GM23338 (cell line): ENCODE measurements at regions not wholly inside any gene's neighbourhood (a gene's known extent, or its start where the extent isn't known, plus 50 kb on each side); places are given as distances from the start of the nearest gene placed in this dataset.

ENCODE experiments used
- ATAC-seq: fragments of 200-7000 bp; cut with Tn5 transposase; 3 replicates; pipeline ENCODE4 v1.9.1; 2020
- DNase-seq: peaks from one replicate; pipeline ENCODE4 v3.0.0-alpha.2; 2015; ENCODE audit warnings: low spot score
- H2AFZ ChIP-seq: fragments of 200-600 bp; sonication (generic); 2 replicates; pipeline ENCODE4 v1.8.0; 2016; ENCODE audit warnings: antibody characterized with exemption, mild to moderate bottlenecking, moderate library complexity
- H3F3A ChIP-seq: fragments of 200-600 bp; sonication (generic); replicated peaks from 2 replicates; pipeline ENCODE4 v1.8.0; 2017; ENCODE audit warnings: antibody characterized with exemption, mixed run types, low read depth
- H3K27ac ChIP-seq: fragments of 200-600 bp; sonication (generic); 2 replicates; pipeline ENCODE4 v1.6.1; 2016; ENCODE audit warnings: low read depth
- H3K27me3 ChIP-seq: fragments of 200-600 bp; sonication (generic); 2 replicates; pipeline ENCODE4 v1.8.0; 2016; ENCODE audit warnings: mild to moderate bottlenecking, mixed run types, moderate library complexity; ENCODE audit not compliant: insufficient read depth
- H3K36me3 ChIP-seq: fragments of 200-600 bp; sonication (generic); 2 replicates; pipeline ENCODE4 v1.8.0; 2016; ENCODE audit warnings: mild to moderate bottlenecking; ENCODE audit not compliant: insufficient read depth
- H3K4me1 ChIP-seq: fragments of 200-600 bp; sonication (generic); 2 replicates; pipeline ENCODE4 v1.8.0; 2016; ENCODE audit warnings: mild to moderate bottlenecking, moderate library complexity; ENCODE audit not compliant: insufficient read depth
- H3K4me2 ChIP-seq: fragments of 200-600 bp; sonication (generic); 2 replicates; pipeline ENCODE4 v1.7.1; 2017; ENCODE audit warnings: mixed run types
- H3K4me3 ChIP-seq: fragments of 200-600 bp; sonication (generic); 2 replicates; pipeline ENCODE4 v1.6.1; 2016; ENCODE audit warnings: mixed run types
- H3K79me2 ChIP-seq: fragments of 200-600 bp; sonication (generic); replicated peaks from 2 replicates; pipeline ENCODE4 v1.8.0; 2017; ENCODE audit warnings: mild to moderate bottlenecking; ENCODE audit not compliant: insufficient read depth
- H3K9me2 ChIP-seq: fragments of 200-600 bp; sonication (generic); 2 replicates; pipeline ENCODE4 v1.8.0; 2017; ENCODE audit not compliant: insufficient read depth
- H4K20me1 ChIP-seq: fragments of 200-600 bp; sonication (generic); replicated peaks from 2 replicates; pipeline ENCODE4 v1.8.0; 2017; ENCODE audit warnings: mild to moderate bottlenecking; ENCODE audit not compliant: insufficient read depth
- H3K27ac Mint-ChIP-seq: 2 replicates; pipeline ENCODE4 v1.8.0; 2020; ENCODE audit warnings: inconsistent platforms, mild to moderate bottlenecking, moderate library complexity, mixed read lengths
- H3K27me3 Mint-ChIP-seq: 3 replicates; pipeline ENCODE4 v1.8.0; 2022; ENCODE audit warnings: low read depth, mild to moderate bottlenecking, moderate library complexity, mixed read lengths, inconsistent platforms; ENCODE audit not compliant: insufficient read depth, poor library complexity
- H3K36me3 Mint-ChIP-seq: 3 replicates; pipeline ENCODE4 v1.8.0; 2021; ENCODE audit warnings: low read depth, mild to moderate bottlenecking, inconsistent platforms, moderate library complexity, mixed read lengths
- H3K4me1 Mint-ChIP-seq: 3 replicates; pipeline ENCODE4 v1.8.0; 2020; ENCODE audit warnings: mild to moderate bottlenecking, inconsistent platforms, mixed read lengths
- H3K4me3 Mint-ChIP-seq: 3 replicates; pipeline ENCODE4 v1.8.0; 2021; ENCODE audit warnings: moderate library complexity, mild to moderate bottlenecking, inconsistent platforms, mixed read lengths
- H3K9me3 Mint-ChIP-seq: 3 replicates; pipeline ENCODE4 v1.8.0; 2020; ENCODE audit warnings: moderate library complexity, mild to moderate bottlenecking, inconsistent platforms, mixed read lengths
- CREB1 ChIP-seq: fragments of 250-450 bp; sonication (Bioruptor Pico); IDR thresholded peaks from 2 replicates; pipeline ENCODE4 v1.5.0; 2020; ENCODE audit warnings: low read depth, mild to moderate bottlenecking, moderate library complexity
- CTCF ChIP-seq, 2 experiments: fragments of 200-600 bp in 1 of 2; sonication (generic) in 1 of 2; conservative IDR thresholded peaks; 2 replicates each; pipeline versions ENCODE4 v1.5.1 to v1.6.1; 2016 to 2017; ENCODE audit warnings: antibody characterized with exemption in 2 of 2, low read depth in 2 of 2, mild to moderate bottlenecking in 2 of 2, moderate library complexity in 1 of 2
- ETS1 ChIP-seq: IDR thresholded peaks from 2 replicates; pipeline ENCODE4 v1.6.1; 2016; ENCODE audit warnings: antibody characterized with exemption
- JUNB ChIP-seq: IDR thresholded peaks from one replicate; pipeline ENCODE4 v1.6.1; 2016; ENCODE audit warnings: antibody characterized with exemption; ENCODE audit not compliant: unreplicated experiment
- NANOG ChIP-seq: IDR thresholded peaks from 2 replicates; pipeline ENCODE4 v1.6.1; 2016; ENCODE audit warnings: antibody characterized with exemption, borderline replicate concordance
- POLR2AphosphoS5 ChIP-seq: IDR thresholded peaks from 2 replicates; pipeline ENCODE4 v1.6.1; 2016; ENCODE audit warnings: antibody characterized with exemption, low read depth
- ZNF114 ChIP-seq: fragments of 250-450 bp; sonication (Bioruptor Pico); IDR thresholded peaks from 2 replicates; pipeline ENCODE4 v1.5.0; 2020; ENCODE audit warnings: mild to moderate bottlenecking, moderate library complexity
- TF ChIP-seq, protein P1 (sequence below): fragments of 250-450 bp; sonication (Bioruptor Pico); IDR thresholded peaks from 2 replicates; pipeline ENCODE4 v1.5.0; 2020; ENCODE audit warnings: mild to moderate bottlenecking, moderate library complexity

DNA sequence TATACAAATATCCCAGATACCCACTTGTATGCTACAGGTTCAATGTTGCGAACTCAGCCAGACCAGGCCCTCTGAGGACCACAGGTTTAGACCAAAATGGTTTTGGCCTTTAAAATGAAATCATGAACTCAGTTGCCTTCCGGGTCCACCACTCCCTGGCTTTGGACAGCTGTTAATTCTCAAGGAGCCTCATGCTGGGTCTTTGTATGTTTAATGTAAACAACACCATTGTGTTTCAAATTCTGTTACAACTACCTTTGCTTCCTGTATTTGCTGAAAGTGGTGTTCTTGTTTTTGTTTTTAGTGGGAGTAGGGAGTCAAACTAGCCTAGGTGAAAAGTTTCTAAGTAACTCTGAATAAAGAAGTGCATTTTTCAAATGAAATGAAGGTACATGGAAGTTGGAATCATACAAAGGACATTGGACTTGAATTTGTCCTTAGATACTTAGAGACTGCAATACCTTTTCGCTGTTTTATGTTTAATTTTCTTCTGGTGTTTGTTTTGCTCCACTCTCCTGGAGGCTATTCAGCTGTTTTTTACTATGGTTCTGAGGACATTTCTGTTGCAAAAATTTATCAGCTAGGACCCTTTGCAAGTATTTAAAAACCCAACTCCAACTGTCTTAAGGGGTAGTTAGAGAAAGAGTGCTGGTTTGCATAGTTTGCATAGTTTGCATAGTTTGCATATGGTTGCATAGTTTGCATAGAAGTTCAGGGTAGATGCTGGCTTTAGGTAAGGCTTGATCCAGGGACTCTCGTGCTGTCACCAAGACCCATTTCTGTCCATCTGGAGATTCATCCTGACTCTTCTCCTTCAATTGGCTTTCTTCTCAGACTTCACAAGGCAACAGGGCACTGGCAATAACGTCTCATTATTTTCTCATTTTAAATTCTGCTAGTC is 70.1 kb downstream of the MID1IP1 start:
- peak overlapping the region; percentile 97 for H3K27ac Mint-ChIP-seq
- Histone ChIP-seq H3K4me3 (0 out of 2 replicates have a peak overlapping the region, but pooled peaks have one; percentile 15), H3K27ac (peak overlapping the region; percentile 95), H3K9me2 (no peaks in the 10 kb centered on the region), H4K20me1 (no peaks in the 10 kb centered on the region), H3K4me1 (peaks cover 12% of the 10 kb centered on the region), H3K4me2 (peak overlapping the region; percentile 23; the same call in 1 of the 2 replicates), H3K36me3 (no peaks in the 10 kb centered on the region), H3F3A (no peaks in the 10 kb centered on the region), H3K79me2 (no peaks in the 10 kb centered on the region), H2AFZ (no peak overlapping the region), H3K27me3 (no peaks in the 10 kb centered on the region)
- peak overlapping the region; percentile 66 for H3K4me3 Mint-ChIP-seq
- H3K36me3 Mint-ChIP-seq = no peaks in the 10 kb centered on the region; the same call in 2 of the 3 replicates
- DNase-seq (peak; percentile 85), ATAC-seq (peak; percentile 79)
- TF ChIP-seq, protein P1, sequence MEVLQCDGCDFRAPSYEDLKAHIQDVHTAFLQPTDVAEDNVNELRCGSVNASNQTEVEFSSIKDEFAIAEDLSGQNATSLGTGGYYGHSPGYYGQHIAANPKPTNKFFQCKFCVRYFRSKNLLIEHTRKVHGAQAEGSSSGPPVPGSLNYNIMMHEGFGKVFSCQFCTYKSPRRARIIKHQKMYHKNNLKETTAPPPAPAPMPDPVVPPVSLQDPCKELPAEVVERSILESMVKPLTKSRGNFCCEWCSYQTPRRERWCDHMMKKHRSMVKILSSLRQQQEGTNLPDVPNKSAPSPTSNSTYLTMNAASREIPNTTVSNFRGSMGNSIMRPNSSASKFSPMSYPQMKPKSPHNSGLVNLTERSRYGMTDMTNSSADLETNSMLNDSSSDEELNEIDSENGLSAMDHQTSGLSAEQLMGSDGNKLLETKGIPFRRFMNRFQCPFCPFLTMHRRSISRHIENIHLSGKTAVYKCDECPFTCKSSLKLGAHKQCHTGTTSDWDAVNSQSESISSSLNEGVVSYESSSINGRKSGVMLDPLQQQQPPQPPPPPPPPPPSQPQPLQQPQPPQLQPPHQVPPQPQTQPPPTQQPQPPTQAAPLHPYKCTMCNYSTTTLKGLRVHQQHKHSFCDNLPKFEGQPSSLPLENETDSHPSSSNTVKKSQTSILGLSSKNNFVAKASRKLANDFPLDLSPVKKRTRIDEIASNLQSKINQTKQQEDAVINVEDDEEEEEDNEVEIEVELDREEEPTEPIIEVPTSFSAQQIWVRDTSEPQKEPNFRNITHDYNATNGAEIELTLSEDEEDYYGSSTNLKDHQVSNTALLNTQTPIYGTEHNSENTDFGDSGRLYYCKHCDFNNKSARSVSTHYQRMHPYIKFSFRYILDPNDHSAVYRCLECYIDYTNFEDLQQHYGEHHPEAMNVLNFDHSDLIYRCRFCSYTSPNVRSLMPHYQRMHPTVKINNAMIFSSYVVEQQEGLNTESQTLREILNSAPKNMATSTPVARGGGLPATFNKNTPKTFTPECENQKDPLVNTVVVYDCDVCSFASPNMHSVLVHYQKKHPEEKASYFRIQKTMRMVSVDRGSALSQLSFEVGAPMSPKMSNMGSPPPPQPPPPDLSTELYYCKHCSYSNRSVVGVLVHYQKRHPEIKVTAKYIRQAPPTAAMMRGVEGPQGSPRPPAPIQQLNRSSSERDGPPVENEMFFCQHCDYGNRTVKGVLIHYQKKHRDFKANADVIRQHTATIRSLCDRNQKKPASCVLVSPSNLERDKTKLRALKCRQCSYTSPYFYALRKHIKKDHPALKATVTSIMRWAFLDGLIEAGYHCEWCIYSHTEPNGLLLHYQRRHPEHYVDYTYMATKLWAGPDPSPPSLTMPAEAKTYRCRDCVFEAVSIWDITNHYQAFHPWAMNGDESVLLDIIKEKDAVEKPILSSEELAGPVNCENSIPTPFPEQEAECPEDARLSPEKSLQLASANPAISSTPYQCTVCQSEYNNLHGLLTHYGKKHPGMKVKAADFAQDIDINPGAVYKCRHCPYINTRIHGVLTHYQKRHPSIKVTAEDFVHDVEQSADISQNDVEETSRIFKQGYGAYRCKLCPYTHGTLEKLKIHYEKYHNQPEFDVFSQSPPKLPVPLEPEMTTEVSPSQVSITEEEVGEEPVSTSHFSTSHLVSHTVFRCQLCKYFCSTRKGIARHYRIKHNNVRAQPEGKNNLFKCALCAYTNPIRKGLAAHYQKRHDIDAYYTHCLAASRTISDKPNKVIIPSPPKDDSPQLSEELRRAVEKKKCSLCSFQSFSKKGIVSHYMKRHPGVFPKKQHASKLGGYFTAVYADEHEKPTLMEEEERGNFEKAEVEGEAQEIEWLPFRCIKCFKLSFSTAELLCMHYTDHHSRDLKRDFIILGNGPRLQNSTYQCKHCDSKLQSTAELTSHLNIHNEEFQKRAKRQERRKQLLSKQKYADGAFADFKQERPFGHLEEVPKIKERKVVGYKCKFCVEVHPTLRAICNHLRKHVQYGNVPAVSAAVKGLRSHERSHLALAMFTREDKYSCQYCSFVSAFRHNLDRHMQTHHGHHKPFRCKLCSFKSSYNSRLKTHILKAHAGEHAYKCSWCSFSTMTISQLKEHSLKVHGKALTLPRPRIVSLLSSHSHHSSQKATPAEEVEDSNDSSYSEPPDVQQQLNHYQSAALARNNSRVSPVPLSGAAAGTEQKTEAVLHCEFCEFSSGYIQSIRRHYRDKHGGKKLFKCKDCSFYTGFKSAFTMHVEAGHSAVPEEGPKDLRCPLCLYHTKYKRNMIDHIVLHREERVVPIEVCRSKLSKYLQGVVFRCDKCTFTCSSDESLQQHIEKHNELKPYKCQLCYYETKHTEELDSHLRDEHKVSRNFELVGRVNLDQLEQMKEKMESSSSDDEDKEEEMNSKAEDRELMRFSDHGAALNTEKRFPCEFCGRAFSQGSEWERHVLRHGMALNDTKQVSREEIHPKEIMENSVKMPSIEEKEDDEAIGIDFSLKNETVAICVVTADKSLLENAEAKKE (CRISPR knock-in tag) = no peak
- peak; percentile 63 for TF ChIP-seq NANOG
- no peak for TF ChIP-seq ETS1
- TF ChIP-seq ZNF114 (CRISPR knock-in tag) = 0 out of 2 replicates have a peak, but pooled peaks have one; percentile 24
- no peak for TF ChIP-seq JUNB
- TF ChIP-seq CREB1 (CRISPR knock-in tag) = no peak
- TF ChIP-seq POLR2AphosphoS5 = no peak
- no peak for TF ChIP-seq CTCF (conservative IDR thresholded peaks at IDR 0.05; ENCODE audit: low read depth in 2 of 2)
- H3K4me1 Mint-ChIP-seq = peaks cover 47% of the 10 kb centered on the region
- no peaks in the 10 kb centered on the region for H3K27me3 Mint-ChIP-seq
- no peaks in the 10 kb centered on the region; the same call in 1 of the 3 replicates for H3K9me3 Mint-ChIP-seq
